HK-2 (cell line): ENCODE measurements at regions not wholly inside any gene's neighbourhood (a gene's known extent, or its start where the extent isn't known, plus 50 kb on each side); places are given as distances from the start of the nearest gene placed in this dataset.

Source experiments
- DNase-seq: peaks from one replicate; pipeline ENCODE4 v3.0.0-alpha.2; 2018; ENCODE audit not compliant: unreplicated experiment

GRCh38 chr5:101932599-101932998 lies 363.5 kb downstream of the SLCO4C1 start:
- DNase-seq: no peak

- DNase-seq: no peak
Observed at GRCh38 chr5:101929628-101930027, 366.5 kb downstream of the SLCO4C1 start.

GRCh38 chr5:101917166-101917565 lies 378.9 kb downstream of the SLCO4C1 start:
- DNase-seq: no peak

GRCh38 chr5:101915554-101915953 lies 380.5 kb downstream of the SLCO4C1 start:
- no peak for DNase-seq

GRCh38 chr5:101904736-101905135 lies 391.3 kb downstream of the SLCO4C1 start:
- DNase-seq: no peak

- no peak for DNase-seq
Observed at GRCh38 chr5:101897914-101898313, 398.2 kb downstream of the SLCO4C1 start.

GRCh38 chr5:101894985-101895384 lies 401.1 kb downstream of the SLCO4C1 start:
- no peak for DNase-seq

GRCh38 chr5:101878190-101878589 lies 417.9 kb downstream of the SLCO4C1 start:
- DNase-seq: no peak

- DNase-seq: no peak
Observed at GRCh38 chr5:101877451-101877850, 418.6 kb downstream of the SLCO4C1 start.

GRCh38 chr5:101866473-101866872 lies 429.6 kb downstream of the SLCO4C1 start:
- no peak for DNase-seq

GRCh38 chr5:101860563-101860962 lies 435.5 kb downstream of the SLCO4C1 start:
- no peak for DNase-seq

GRCh38 chr5:101860145-101860544 lies 435.9 kb downstream of the SLCO4C1 start:
- no peak for DNase-seq

GRCh38 chr5:101846496-101846895 lies 449.6 kb downstream of the SLCO4C1 start:
- DNase-seq: no peak

- DNase-seq: no peak
Observed at GRCh38 chr5:101843055-101843454, 453.0 kb downstream of the SLCO4C1 start.

GRCh38 chr5:101838435-101838834 lies 457.6 kb downstream of the SLCO4C1 start:
- no peak for DNase-seq

GRCh38 chr5:101829255-101829654 lies 466.8 kb downstream of the SLCO4C1 start:
- no peak for DNase-seq

GRCh38 chr5:101811466-101811865 lies 484.6 kb downstream of the SLCO4C1 start:
- no peak for DNase-seq

GRCh38 chr5:101806410-101806809 lies 489.7 kb downstream of the SLCO4C1 start:
- DNase-seq: no peak

- DNase-seq: no peak
Observed at GRCh38 chr5:101796427-101796826, 499.7 kb downstream of the SLCO4C1 start.

- no peak for DNase-seq
Observed at GRCh38 chr5:101788797-101789196, 507.3 kb downstream of the SLCO4C1 start.

- DNase-seq: no peak
Observed at GRCh38 chr5:101785090-101785489, 511.0 kb downstream of the SLCO4C1 start.

GRCh38 chr5:101783241-101784013 lies 512.7 kb downstream of the SLCO4C1 start:
- DNase-seq: no peak

- DNase-seq: no peak
Observed at GRCh38 chr5:101782352-101783103, 513.6 kb downstream of the SLCO4C1 start.
